GM23338 (cell line): ENCODE measurements at regions not wholly inside any gene's neighbourhood (a gene's known extent, or its start where the extent isn't known, plus 50 kb on each side); places are given as distances from the start of the nearest gene placed in this dataset.

Experiments
- ATAC-seq: fragments of 200-7000 bp; cut with Tn5 transposase; 3 replicates; pipeline ENCODE4 v1.9.1; 2020
- DNase-seq: peaks from one replicate; pipeline ENCODE4 v3.0.0-alpha.2; 2015; ENCODE audit warnings: low spot score
- H2AFZ ChIP-seq: fragments of 200-600 bp; sonication (generic); 2 replicates; pipeline ENCODE4 v1.8.0; 2016; ENCODE audit warnings: antibody characterized with exemption, mild to moderate bottlenecking, moderate library complexity
- H3F3A ChIP-seq: fragments of 200-600 bp; sonication (generic); replicated peaks from 2 replicates; pipeline ENCODE4 v1.8.0; 2017; ENCODE audit warnings: antibody characterized with exemption, mixed run types, low read depth
- H3K27ac ChIP-seq: fragments of 200-600 bp; sonication (generic); 2 replicates; pipeline ENCODE4 v1.6.1; 2016; ENCODE audit warnings: low read depth
- H3K27me3 ChIP-seq: fragments of 200-600 bp; sonication (generic); 2 replicates; pipeline ENCODE4 v1.8.0; 2016; ENCODE audit warnings: mild to moderate bottlenecking, mixed run types, moderate library complexity; ENCODE audit not compliant: insufficient read depth
- H3K36me3 ChIP-seq: fragments of 200-600 bp; sonication (generic); 2 replicates; pipeline ENCODE4 v1.8.0; 2016; ENCODE audit warnings: mild to moderate bottlenecking; ENCODE audit not compliant: insufficient read depth
- H3K4me1 ChIP-seq: fragments of 200-600 bp; sonication (generic); 2 replicates; pipeline ENCODE4 v1.8.0; 2016; ENCODE audit warnings: mild to moderate bottlenecking, moderate library complexity; ENCODE audit not compliant: insufficient read depth
- H3K4me2 ChIP-seq: fragments of 200-600 bp; sonication (generic); 2 replicates; pipeline ENCODE4 v1.7.1; 2017; ENCODE audit warnings: mixed run types
- H3K4me3 ChIP-seq: fragments of 200-600 bp; sonication (generic); 2 replicates; pipeline ENCODE4 v1.6.1; 2016; ENCODE audit warnings: mixed run types
- H3K79me2 ChIP-seq: fragments of 200-600 bp; sonication (generic); replicated peaks from 2 replicates; pipeline ENCODE4 v1.8.0; 2017; ENCODE audit warnings: mild to moderate bottlenecking; ENCODE audit not compliant: insufficient read depth
- H3K9me2 ChIP-seq: fragments of 200-600 bp; sonication (generic); 2 replicates; pipeline ENCODE4 v1.8.0; 2017; ENCODE audit not compliant: insufficient read depth
- H4K20me1 ChIP-seq: fragments of 200-600 bp; sonication (generic); replicated peaks from 2 replicates; pipeline ENCODE4 v1.8.0; 2017; ENCODE audit warnings: mild to moderate bottlenecking; ENCODE audit not compliant: insufficient read depth
- H3K27ac Mint-ChIP-seq: 2 replicates; pipeline ENCODE4 v1.8.0; 2020; ENCODE audit warnings: inconsistent platforms, mild to moderate bottlenecking, moderate library complexity, mixed read lengths
- H3K27me3 Mint-ChIP-seq: 3 replicates; pipeline ENCODE4 v1.8.0; 2022; ENCODE audit warnings: low read depth, mild to moderate bottlenecking, moderate library complexity, mixed read lengths, inconsistent platforms; ENCODE audit not compliant: insufficient read depth, poor library complexity
- H3K36me3 Mint-ChIP-seq: 3 replicates; pipeline ENCODE4 v1.8.0; 2021; ENCODE audit warnings: low read depth, mild to moderate bottlenecking, inconsistent platforms, moderate library complexity, mixed read lengths
- H3K4me1 Mint-ChIP-seq: 3 replicates; pipeline ENCODE4 v1.8.0; 2020; ENCODE audit warnings: mild to moderate bottlenecking, inconsistent platforms, mixed read lengths
- H3K4me3 Mint-ChIP-seq: 3 replicates; pipeline ENCODE4 v1.8.0; 2021; ENCODE audit warnings: moderate library complexity, mild to moderate bottlenecking, inconsistent platforms, mixed read lengths
- H3K9me3 Mint-ChIP-seq: 3 replicates; pipeline ENCODE4 v1.8.0; 2020; ENCODE audit warnings: moderate library complexity, mild to moderate bottlenecking, inconsistent platforms, mixed read lengths
- CREB1 ChIP-seq: fragments of 250-450 bp; sonication (Bioruptor Pico); IDR thresholded peaks from 2 replicates; pipeline ENCODE4 v1.5.0; 2020; ENCODE audit warnings: low read depth, mild to moderate bottlenecking, moderate library complexity
- CTCF ChIP-seq, 2 experiments: fragments of 200-600 bp in 1 of 2; sonication (generic) in 1 of 2; conservative IDR thresholded peaks; 2 replicates each; pipeline versions ENCODE4 v1.5.1 to v1.6.1; 2016 to 2017; ENCODE audit warnings: antibody characterized with exemption in 2 of 2, low read depth in 2 of 2, mild to moderate bottlenecking in 2 of 2, moderate library complexity in 1 of 2
- ETS1 ChIP-seq: IDR thresholded peaks from 2 replicates; pipeline ENCODE4 v1.6.1; 2016; ENCODE audit warnings: antibody characterized with exemption
- EZH2 ChIP-seq: fragments of 200-600 bp; sonication (generic); IDR thresholded peaks from one replicate; pipeline ENCODE4 v1.8.0; 2017; ENCODE audit warnings: antibody characterized with exemption, mild to moderate bottlenecking, low read depth; ENCODE audit not compliant: unreplicated experiment
- EZH2phosphoT487 ChIP-seq: fragments of 200-600 bp; sonication (generic); IDR thresholded peaks from one replicate; pipeline ENCODE4 v1.8.1; 2018; ENCODE audit warnings: antibody characterized with exemption; ENCODE audit not compliant: unreplicated experiment
- JUNB ChIP-seq: IDR thresholded peaks from one replicate; pipeline ENCODE4 v1.6.1; 2016; ENCODE audit warnings: antibody characterized with exemption; ENCODE audit not compliant: unreplicated experiment
- NANOG ChIP-seq: IDR thresholded peaks from 2 replicates; pipeline ENCODE4 v1.6.1; 2016; ENCODE audit warnings: antibody characterized with exemption, borderline replicate concordance
- POLR2AphosphoS5 ChIP-seq: IDR thresholded peaks from 2 replicates; pipeline ENCODE4 v1.6.1; 2016; ENCODE audit warnings: antibody characterized with exemption, low read depth
- REST ChIP-seq: IDR thresholded peaks from one replicate; pipeline ENCODE4 v1.6.1; 2018; ENCODE audit warnings: antibody characterized with exemption; ENCODE audit not compliant: unreplicated experiment
- STAT1 ChIP-seq: IDR thresholded peaks from one replicate; pipeline ENCODE4 v1.6.1; 2016; ENCODE audit warnings: antibody characterized with exemption; ENCODE audit not compliant: unreplicated experiment
- ZNF114 ChIP-seq: fragments of 250-450 bp; sonication (Bioruptor Pico); IDR thresholded peaks from 2 replicates; pipeline ENCODE4 v1.5.0; 2020; ENCODE audit warnings: mild to moderate bottlenecking, moderate library complexity
- ZNF331 ChIP-seq: fragments of 250-450 bp; sonication (Bioruptor Pico); IDR thresholded peaks from 2 replicates; pipeline ENCODE4 v1.5.0; 2020; ENCODE audit warnings: low read depth, mild to moderate bottlenecking, moderate library complexity

- no peak for TF ChIP-seq REST
- TF ChIP-seq JUNB = no peak
Measured at GRCh38 chr10:78389419-78389818, 355.8 kb downstream of the RPS24 start (continued).

- no peaks in the 10 kb centered on the region; the same call in 2 of the 3 replicates for H3K9me3 Mint-ChIP-seq
- ATAC-seq (no peak), DNase-seq (no peak)
- no peaks in the 10 kb centered on the region for H3K4me1 Mint-ChIP-seq
- no peak overlapping the region for H3K4me2 ChIP-seq
- no peaks in the 10 kb centered on the region for H3K27me3 ChIP-seq
- H3K4me3 ChIP-seq = no peak overlapping the region
- H3K36me3 Mint-ChIP-seq = no peaks in the 10 kb centered on the region
- H3K79me2 ChIP-seq = no peaks in the 10 kb centered on the region
- H3K27ac ChIP-seq = no peak overlapping the region
- no peaks in the 10 kb centered on the region for H3K36me3 ChIP-seq
- H3K27me3 Mint-ChIP-seq = peaks cover 5% of the 10 kb centered on the region
- H2AFZ ChIP-seq = no peak overlapping the region
- H3K27ac Mint-ChIP-seq = no peak overlapping the region
- H3K4me1 ChIP-seq = no peaks in the 10 kb centered on the region
- H4K20me1 ChIP-seq = no peaks in the 10 kb centered on the region
- H3F3A ChIP-seq = no peaks in the 10 kb centered on the region
- no peak overlapping the region for H3K4me3 Mint-ChIP-seq
- H3K9me2 ChIP-seq = no peaks in the 10 kb centered on the region
- TF ChIP-seq JUNB (no peak), ETS1 (no peak), ZNF114 (CRISPR knock-in tag) (no peak), EZH2 (no peak), STAT1 (no peak), CREB1 (CRISPR knock-in tag) (no peak), CTCF (conservative IDR thresholded peaks at IDR 0.05; ENCODE audit: low read depth in 2 of 2) (no peak), REST (no peak), ZNF331 (CRISPR knock-in tag) (no peak), EZH2phosphoT487 (no peak), POLR2AphosphoS5 (no peak), NANOG (no peak)
Measured at GRCh38 chr10:78390051-78390450, 356.4 kb downstream of the RPS24 start.
